ENCODE measurements at regions not wholly inside any gene's neighbourhood (a gene's known extent, or its start where the extent isn't known, plus 50 kb on each side); places are given as distances from the start of the nearest gene placed in this dataset.

DNA sequence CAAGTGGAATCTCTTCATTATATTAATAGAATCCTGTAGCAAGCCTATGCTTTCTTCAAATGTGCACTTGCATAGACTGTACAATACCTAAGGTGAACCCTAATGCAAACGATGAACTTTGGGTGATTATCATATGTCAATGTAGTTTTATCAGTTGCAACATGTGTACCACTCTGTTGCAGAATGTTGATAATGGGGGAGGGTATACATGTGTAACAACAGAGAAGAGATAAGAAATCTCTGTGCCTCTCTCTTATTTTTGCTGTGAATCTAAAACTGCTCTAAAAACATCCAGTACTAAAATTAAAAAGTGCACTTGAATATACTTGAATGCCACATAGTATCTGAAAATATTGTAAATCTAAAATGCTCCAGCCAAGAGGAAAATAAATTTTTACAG is 820.8 kb upstream of the MIR17HG start:
- no peak for TF ChIP-seq YY1 (IDR thresholded peaks at IDR 0.05; ENCODE audit: insufficient read depth, insufficient read length)
- TF ChIP-seq ZNF274 (IDR thresholded peaks at IDR 0.05; ENCODE audit: low read depth, low read length) = no peak
- no peak for TF ChIP-seq SUZ12 (IDR thresholded peaks at IDR 0.05; ENCODE audit: extremely low read depth, insufficient read depth, insufficient read length)
